ENCODE measurements at regions not wholly inside any gene's neighbourhood (a gene's known extent, or its start where the extent isn't known, plus 50 kb on each side); places are given as distances from the start of the nearest gene placed in this dataset.
A peak's percentile ranks its signal among the peaks of the same experiment; 100 is the strongest.
"Not testable (repeated sequence)": the region's sequence is repeated elsewhere in the genome, so short reads cannot be mapped to it uniquely, and the experiment has no call there.

- DNase-seq = no peak
Observed at GRCh38 chr13:90201676-90202460, 1145.6 kb upstream of the MIR17HG start.

- DNase-seq = no peak
Observed at GRCh38 chr13:90205081-90205480, 1142.4 kb upstream of the MIR17HG start.

- DNase-seq = no peak
Observed at GRCh38 chr13:90205911-90206310, 1141.6 kb upstream of the MIR17HG start.

GRCh38 chr13:90217275-90217674, 1130.2 kb upstream of the MIR17HG start:
- no peak for DNase-seq

GRCh38 chr13:90222758-90223157, 1124.7 kb upstream of the MIR17HG start:
- no peak for DNase-seq

GRCh38 chr13:90230311-90230710, 1117.2 kb upstream of the MIR17HG start:
- DNase-seq = no peak

- no peak for DNase-seq
Observed at GRCh38 chr13:90232291-90232690, 1115.2 kb upstream of the MIR17HG start.

GRCh38 chr13:90233933-90234672, 1113.4 kb upstream of the MIR17HG start:
- no peak for DNase-seq

- no peak for DNase-seq
Observed at GRCh38 chr13:90237852-90238251, 1109.6 kb upstream of the MIR17HG start.

GRCh38 chr13:90238413-90238812, 1109.1 kb upstream of the MIR17HG start:
- no peak for DNase-seq

GRCh38 chr13:90239130-90239529, 1108.4 kb upstream of the MIR17HG start:
- no peak for DNase-seq

- no peak for DNase-seq
Observed at GRCh38 chr13:90246005-90246404, 1101.5 kb upstream of the MIR17HG start.

- DNase-seq = no peak
Observed at GRCh38 chr13:90246687-90247345, 1100.7 kb upstream of the MIR17HG start.

- no peak for DNase-seq
Observed at GRCh38 chr13:90253806-90254205, 1093.7 kb upstream of the MIR17HG start.

GRCh38 chr13:90254437-90254836, 1093.0 kb upstream of the MIR17HG start:
- DNase-seq = no peak

- DNase-seq = no peak
Observed at GRCh38 chr13:90256746-90257145, 1090.7 kb upstream of the MIR17HG start.

GRCh38 chr13:90258129-90258528, 1089.4 kb upstream of the MIR17HG start:
- DNase-seq = no peak

GRCh38 chr13:90261343-90261742, 1086.1 kb upstream of the MIR17HG start:
- no peak for DNase-seq

GRCh38 chr13:90270226-90270625, 1077.3 kb upstream of the MIR17HG start:
- peak; percentile 3 for DNase-seq

GRCh38 chr13:90272356-90272755, 1075.1 kb upstream of the MIR17HG start:
- DNase-seq = peak; percentile 56

- no peak for DNase-seq
Observed at GRCh38 chr13:90276216-90276615, 1071.3 kb upstream of the MIR17HG start.

GRCh38 chr13:90278231-90278630, 1069.3 kb upstream of the MIR17HG start:
- not testable (repeated sequence) for DNase-seq

GRCh38 chr13:90281709-90282108, 1065.8 kb upstream of the MIR17HG start:
- no peak for DNase-seq

GRCh38 chr13:90287521-90287920, 1060.0 kb upstream of the MIR17HG start:
- no peak for DNase-seq
